Stimulated activated CD4-positive, alpha-beta T cell treated with anti-CD3 and anti-CD28 coated beads, Interleukin-2, amount 100 ng/mL, for 4 hours (primary cell): ENCODE measurements at regions not wholly inside any gene's neighbourhood (a gene's known extent, or its start where the extent isn't known, plus 50 kb on each side); places are given as distances from the start of the nearest gene placed in this dataset.
"Not testable (repeated sequence)": the region's sequence is repeated elsewhere in the genome, so short reads cannot be mapped to it uniquely, and the experiment has no call there.

Experiments
- DNase-seq: peaks from one replicate; pipeline ENCODE4 v3.0.0-alpha.2; 2020; ENCODE audit warnings: low read depth

- no peak for DNase-seq
These were observed 399.5 kb downstream of the BUD13 start for GRCh38 chr11:116373104-116373944.

GRCh38 chr11:116371146-116371545, 401.6 kb downstream of the BUD13 start:
- DNase-seq = no peak

- DNase-seq = no peak
These were observed 404.0 kb downstream of the BUD13 start for GRCh38 chr11:116368784-116369183.

- no peak for DNase-seq
These were observed 405.7 kb downstream of the BUD13 start for GRCh38 chr11:116366980-116367645.

- DNase-seq = no peak
These were observed 406.3 kb downstream of the BUD13 start for GRCh38 chr11:116366451-116366850.

GRCh38 chr11:116364925-116365324, 407.9 kb downstream of the BUD13 start:
- not testable (repeated sequence) for DNase-seq

- DNase-seq = no peak
These were observed 408.4 kb downstream of the BUD13 start for GRCh38 chr11:116364348-116364747.

DNA sequence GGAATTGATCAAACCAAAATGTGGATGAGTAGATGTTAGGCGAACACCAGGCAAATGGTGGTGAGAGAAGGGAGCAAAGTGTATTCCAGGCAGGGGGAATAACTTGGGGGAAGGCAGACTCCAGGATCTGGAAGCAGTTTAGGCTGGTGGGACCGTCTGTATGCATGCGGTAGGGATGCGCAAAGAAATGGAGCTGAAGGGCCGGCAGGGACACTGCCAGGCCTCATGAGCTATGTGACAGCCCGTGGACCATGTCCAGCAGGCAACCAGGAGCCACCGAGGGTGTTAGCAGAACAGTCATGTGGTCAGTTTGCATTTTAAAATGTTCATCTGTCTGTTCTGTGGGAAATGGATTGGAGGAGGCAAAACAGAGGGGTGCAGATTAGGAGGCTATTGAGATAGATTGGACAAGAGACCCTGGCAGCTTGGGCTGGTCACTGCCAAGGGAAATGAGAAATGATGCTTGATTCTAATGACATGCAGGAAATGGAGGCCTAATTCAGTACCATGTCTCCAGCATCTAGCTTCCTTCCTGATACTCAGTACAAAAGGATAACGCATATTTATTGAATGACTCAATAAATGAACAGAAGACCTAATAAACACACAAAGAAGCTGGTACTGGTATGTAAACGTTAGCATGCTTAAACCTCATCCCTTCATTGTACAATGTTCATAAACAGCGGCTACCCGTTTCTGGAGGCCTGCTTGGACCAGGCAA, 412.4 kb downstream of the BUD13 start:
- DNase-seq = no peak

DNA sequence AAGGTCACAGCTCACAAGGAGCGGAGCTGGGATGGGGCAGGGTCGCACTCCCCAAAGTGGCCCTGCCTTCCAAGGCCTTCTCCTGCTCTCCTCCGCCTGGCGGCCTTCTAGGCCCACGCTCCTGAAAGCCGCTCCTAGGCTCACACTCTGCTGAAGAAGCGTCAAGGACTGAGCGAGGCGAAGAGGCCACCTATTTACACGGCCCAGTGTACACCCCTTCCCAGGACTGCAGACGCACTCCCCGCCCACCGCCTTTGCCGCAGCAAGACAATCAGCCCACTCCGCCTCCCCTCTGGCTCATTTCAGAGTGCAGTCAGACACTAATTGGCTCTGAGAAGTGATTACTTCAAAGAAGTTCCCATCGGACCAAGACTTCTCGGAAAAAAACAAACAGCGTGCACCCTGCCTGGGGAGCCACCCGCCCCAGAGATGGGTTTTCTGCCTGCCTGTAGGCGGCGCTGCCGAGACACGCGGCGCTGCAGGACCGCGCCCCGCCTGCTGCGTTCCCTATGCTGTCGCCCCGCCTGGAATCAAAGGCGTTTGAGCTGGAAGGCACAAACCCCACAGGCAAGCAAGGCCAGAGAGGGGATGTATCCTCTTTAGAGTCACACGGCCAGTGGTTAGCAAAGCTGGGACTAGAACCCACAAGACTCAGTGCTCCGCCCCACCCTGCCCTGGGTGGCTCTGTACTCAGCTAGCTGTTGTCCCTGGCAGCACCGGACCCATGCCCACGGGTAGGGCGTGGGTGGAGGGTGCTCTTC, 414.8 kb downstream of the BUD13 start:
- DNase-seq = no peak

DNA sequence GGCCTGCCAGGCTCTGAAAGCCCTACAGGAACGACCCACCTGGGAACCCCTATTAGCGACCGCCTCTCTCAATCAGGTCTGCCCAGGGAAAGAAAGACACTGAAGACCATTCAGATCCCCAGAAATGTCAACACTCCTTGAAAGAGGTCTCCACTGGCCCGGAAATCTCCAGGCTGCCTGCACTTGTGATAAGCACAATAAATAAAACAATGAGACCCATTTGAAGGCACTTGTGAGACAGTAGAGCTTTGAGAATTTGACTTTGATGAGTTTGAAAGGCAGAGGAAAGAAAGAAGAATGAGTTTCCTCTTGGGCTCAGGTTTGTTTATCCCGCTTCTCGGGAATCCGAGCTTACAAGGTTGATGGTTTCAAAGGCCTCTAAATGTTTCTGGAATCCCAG, 416.3 kb downstream of the BUD13 start:
- DNase-seq = no peak

GRCh38 chr11:116355104-116355503, 417.7 kb downstream of the BUD13 start:
- DNase-seq = no peak

- DNase-seq = no peak
These were observed 419.2 kb downstream of the BUD13 start for GRCh38 chr11:116353589-116353988.

DNA sequence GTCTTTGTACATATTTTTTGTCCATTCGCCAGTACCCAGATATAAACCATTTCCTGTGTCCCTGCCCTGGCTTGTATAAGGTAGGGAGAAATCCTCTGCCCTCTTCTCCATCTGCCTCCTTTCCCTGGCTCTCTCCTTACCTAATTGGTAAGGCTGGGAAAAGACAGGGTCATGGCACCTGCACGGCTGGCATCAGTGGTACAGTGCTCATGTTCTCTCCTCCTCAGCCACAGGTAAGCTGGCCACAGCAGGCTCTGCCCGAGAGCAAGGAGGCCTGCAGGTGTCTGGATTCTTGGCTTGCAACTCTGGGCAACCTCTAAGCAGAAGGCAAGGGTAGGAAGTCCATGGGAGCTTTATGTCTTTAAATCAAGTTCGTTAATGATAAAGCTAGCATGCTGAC, 419.9 kb downstream of the BUD13 start:
- no peak for DNase-seq

- DNase-seq = no peak
These were observed 424.6 kb downstream of the BUD13 start for GRCh38 chr11:116348226-116348625.

DNA sequence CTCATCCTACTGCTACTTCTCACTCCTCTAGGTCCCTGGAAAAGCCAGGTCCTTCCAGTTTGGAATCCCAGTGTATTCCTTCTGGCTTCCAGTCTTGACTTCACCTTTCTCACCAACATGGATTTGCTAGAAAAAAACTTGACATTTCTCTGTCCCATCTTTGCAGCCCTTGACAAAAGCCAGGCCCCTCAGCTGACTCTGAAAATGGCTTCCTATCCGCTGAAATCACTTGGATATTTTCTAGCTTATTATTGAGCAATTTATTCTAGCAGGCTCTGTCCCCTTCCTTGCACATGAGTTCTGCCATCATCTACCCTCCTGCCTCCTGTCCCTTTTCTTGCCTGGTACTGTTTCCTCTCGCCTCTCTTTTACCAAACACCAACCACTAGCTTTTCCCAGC, 427.2 kb downstream of the BUD13 start:
- DNase-seq = no peak

DNA sequence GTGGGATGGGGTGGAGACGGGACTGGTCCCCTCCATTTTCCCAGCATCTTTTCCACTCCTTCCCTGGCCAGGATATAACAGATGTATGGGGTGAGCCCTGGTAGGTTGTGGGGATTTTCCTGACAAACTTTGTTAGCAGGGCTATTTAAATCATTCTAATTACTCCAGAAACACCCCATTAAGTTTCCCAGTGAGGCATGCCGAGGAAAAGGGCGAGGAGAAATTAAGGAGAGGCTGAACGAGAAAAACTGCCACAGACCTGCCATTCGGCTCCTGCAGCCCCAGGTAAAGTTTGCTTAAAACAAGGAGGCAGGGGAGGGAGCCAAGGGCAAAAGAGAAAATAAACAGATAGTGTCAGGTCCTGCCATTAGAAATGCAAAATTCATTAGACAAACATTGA, 428.2 kb downstream of the BUD13 start:
- no peak for DNase-seq

DNA sequence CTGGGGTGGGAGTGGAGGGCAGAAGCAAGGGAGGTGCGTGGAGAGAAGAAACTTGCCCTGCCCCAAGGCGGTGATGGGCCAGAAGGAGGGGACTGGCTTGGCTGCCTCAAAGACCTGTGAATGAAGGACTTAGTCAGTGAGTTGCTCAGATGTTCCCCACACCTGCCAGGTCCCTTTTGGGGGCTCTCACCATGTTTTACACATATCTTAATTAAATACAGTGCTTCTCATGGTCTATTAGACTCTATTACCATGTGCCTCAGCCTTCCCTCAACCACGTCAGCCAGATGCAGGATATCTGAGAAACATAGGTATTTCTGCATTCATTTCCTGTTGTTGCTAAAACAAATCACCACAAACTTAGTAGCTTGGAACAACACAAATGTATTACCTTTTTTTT, 429.5 kb downstream of the BUD13 start:
- no peak for DNase-seq

DNA sequence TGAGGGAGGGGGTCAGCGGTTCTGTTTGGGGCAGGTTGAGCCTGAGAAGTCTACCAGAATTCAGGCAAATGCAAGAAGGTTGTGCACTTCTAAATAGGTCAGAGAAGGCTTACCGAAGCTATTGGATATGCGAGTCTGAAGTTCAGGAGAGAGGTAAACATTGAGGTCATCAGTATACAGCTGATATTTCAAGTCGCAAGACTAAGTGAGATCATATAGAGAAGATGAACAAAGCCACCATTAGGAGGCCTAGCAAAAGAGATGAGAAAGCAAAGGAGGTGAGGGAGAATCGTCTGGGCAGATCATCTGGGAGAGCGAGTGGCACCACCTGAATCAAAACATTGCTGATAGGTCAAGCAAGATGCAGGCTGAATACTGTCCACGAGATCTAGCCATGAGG, 430.6 kb downstream of the BUD13 start:
- no peak for DNase-seq

- no peak for DNase-seq
These were observed 433.3 kb downstream of the BUD13 start for GRCh38 chr11:116339306-116340098.

DNA sequence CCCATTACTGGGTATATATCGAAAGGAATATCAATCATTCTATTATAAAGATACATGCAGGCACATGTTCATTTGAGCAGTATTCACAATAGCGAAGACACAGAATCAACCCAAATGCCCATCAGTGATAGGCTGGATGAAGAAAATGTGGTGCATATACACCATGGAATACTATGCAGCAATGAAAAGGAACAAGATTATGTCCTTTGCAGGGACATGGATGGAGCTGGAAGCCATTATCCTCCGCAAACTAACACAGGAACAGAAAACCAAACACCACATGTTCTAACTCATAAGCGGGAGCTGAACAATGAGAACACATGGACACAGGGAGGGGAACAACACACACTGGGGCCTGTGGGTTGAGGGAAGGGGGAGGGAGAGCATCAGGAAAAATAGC, 434.3 kb downstream of the BUD13 start:
- not testable (repeated sequence) for DNase-seq

DNA sequence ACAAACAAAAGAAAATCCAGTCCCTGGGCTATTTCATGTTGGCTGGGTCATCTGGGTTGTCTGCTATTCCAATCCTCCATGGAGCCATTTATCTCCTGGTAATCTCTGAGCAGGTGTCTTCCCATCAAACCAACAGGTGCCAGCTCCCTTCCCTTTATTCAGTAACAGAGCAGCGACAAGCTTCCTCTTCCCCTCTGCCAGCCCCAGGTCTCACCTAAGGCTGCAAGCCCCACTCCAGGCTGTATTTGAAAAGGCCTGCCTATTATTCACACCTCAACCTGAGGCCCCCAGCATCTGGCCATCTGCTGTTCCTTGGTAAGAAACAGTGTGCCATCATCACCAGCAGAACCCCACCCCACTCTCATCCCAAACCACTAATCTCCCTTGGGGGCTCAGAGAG, 436.2 kb downstream of the BUD13 start:
- DNase-seq = no peak
